WTC11 (cell line): ENCODE measurements at regions not wholly inside any gene's neighbourhood (a gene's known extent, or its start where the extent isn't known, plus 50 kb on each side); places are given as distances from the start of the nearest gene placed in this dataset.

Source experiments
- IRF2 ChIP-seq: sonication (generic); formaldehyde crosslinking; IDR thresholded peaks from 2 replicates; pipeline ENCODE4 v1.8.0; 2022; ENCODE audit warnings: low read depth, missing genetic modification reagents, borderline replicate concordance
- RORB ChIP-seq: fragments of 250-450 bp; sonication (Bioruptor Pico); IDR thresholded peaks from 2 replicates; pipeline ENCODE4 v1.9.0; 2021; ENCODE audit warnings: mild to moderate bottlenecking
- ZNF263 ChIP-seq: sonication (generic); formaldehyde crosslinking; IDR thresholded peaks from 2 replicates; pipeline ENCODE4 v1.8.1; 2022; ENCODE audit warnings: low read depth, mild to moderate bottlenecking, moderate library complexity, missing genetic modification reagents
- TF ChIP-seq, protein P1 (sequence below): fragments of 200-600 bp; IDR thresholded peaks from 2 replicates; pipeline ENCODE4 v1.8.0; 2022; ENCODE audit warnings: antibody characterized with exemption

DNA sequence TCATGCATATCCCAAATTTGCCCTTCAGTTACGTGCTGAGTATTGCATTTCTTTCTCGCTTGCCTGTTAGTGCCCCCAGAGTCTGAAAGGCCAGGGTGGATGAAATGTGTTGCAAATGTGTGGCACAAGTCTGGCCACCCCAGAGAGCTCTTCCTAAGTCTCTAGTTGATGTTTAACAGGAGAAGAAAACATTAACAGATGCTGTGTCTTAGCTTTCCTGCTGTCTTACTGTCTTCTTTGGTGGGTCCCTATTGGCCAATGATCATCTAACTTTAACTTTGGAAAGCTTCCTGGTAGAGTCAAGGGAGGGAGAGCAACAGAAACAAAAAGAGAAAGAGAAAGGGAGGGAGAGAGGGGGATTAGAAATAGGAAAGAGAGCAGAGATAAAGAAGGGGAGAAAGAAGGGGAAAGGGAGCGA, 76.7 kb upstream of the P3H2 start:
- TF ChIP-seq, protein P1, sequence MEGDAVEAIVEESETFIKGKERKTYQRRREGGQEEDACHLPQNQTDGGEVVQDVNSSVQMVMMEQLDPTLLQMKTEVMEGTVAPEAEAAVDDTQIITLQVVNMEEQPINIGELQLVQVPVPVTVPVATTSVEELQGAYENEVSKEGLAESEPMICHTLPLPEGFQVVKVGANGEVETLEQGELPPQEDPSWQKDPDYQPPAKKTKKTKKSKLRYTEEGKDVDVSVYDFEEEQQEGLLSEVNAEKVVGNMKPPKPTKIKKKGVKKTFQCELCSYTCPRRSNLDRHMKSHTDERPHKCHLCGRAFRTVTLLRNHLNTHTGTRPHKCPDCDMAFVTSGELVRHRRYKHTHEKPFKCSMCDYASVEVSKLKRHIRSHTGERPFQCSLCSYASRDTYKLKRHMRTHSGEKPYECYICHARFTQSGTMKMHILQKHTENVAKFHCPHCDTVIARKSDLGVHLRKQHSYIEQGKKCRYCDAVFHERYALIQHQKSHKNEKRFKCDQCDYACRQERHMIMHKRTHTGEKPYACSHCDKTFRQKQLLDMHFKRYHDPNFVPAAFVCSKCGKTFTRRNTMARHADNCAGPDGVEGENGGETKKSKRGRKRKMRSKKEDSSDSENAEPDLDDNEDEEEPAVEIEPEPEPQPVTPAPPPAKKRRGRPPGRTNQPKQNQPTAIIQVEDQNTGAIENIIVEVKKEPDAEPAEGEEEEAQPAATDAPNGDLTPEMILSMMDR, result no peak
- TF ChIP-seq IRF2 (no peak), ZNF263 (no peak), RORB (CRISPR knock-in tag) (no peak)
